Body of pancreas (tissue), 4 donors: ENCODE measurements at regions not wholly inside any gene's neighbourhood (a gene's known extent, or its start where the extent isn't known, plus 50 kb on each side); places are given as distances from the start of the nearest gene placed in this dataset.

Source experiments
- POLR2A ChIP-seq, 3 donors: fragments of 450-650 bp; IDR thresholded peaks; one replicate each; pipeline ENCODE4 v1.6.1; 2016; ENCODE audit warnings: antibody characterized with exemption in 3 of 3, mild to moderate bottlenecking in 2 of 3
- TF ChIP-seq, protein P1 (sequence below), 7 experiments: fragments of 450-650 bp in 4 of 7; fragments of 200-600 bp in 3 of 7; sonication (generic) in 3 of 7; IDR thresholded peaks; one replicate each; pipeline ENCODE4 v1.5.1; 2016 to 2019; ENCODE audit warnings: antibody characterized with exemption in 7 of 7

DNA sequence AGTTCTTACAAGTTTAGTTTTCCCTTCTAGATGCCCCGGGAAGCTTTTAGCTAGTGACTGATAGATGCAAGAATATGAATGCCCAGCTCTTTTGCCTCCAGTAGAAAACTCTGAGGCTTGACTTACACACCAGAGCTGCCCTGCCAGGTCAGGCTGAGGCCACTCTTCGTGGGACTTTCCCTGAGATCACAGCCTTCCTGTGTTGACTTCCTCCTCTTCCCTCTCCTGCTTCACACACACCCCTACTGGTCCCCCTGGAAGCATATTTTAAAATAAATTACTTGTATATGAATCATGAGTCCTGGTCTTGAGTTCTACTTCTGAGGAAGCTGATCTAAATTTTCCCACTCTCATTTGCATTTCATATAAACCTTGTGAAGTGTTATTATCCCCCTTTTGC, 413.7 kb downstream of the PDCD6IP start:
- TF ChIP-seq POLR2A (IDR thresholded peaks at IDR 0.05), result no peak
- TF ChIP-seq, protein P1, sequence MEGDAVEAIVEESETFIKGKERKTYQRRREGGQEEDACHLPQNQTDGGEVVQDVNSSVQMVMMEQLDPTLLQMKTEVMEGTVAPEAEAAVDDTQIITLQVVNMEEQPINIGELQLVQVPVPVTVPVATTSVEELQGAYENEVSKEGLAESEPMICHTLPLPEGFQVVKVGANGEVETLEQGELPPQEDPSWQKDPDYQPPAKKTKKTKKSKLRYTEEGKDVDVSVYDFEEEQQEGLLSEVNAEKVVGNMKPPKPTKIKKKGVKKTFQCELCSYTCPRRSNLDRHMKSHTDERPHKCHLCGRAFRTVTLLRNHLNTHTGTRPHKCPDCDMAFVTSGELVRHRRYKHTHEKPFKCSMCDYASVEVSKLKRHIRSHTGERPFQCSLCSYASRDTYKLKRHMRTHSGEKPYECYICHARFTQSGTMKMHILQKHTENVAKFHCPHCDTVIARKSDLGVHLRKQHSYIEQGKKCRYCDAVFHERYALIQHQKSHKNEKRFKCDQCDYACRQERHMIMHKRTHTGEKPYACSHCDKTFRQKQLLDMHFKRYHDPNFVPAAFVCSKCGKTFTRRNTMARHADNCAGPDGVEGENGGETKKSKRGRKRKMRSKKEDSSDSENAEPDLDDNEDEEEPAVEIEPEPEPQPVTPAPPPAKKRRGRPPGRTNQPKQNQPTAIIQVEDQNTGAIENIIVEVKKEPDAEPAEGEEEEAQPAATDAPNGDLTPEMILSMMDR (IDR thresholded peaks at IDR 0.05), result no peak
